ENCODE measurements at regions not wholly inside any gene's neighbourhood (a gene's known extent, or its start where the extent isn't known, plus 50 kb on each side); places are given as distances from the start of the nearest gene placed in this dataset.

GRCh38 chr4:110926841-110927400 lies 304.0 kb upstream of the PITX2 start:
- Histone ChIP-seq H3K4me3 (no peak overlapping the region), H3K27me3 (no peaks in the 10 kb centered on the region), H3K9me3 (replicated peaks in 1 of 3) (no peaks in the 10 kb centered on the region), H3K4me1 (replicated peaks in 1 of 2) (no peaks in the 10 kb centered on the region), H3K36me3 (replicated peaks in 1 of 2) (no peaks in the 10 kb centered on the region), H3K27ac (no peak overlapping the region)
- no peak for DNase-seq
- TF ChIP-seq CTCF (IDR thresholded peaks at IDR 0.05) (no peak), POLR2A (IDR thresholded peaks at IDR 0.05) (no peak)
- intact Hi-C loops (cut with DNase I) = no loop called here
- 43 to 54% (median 47%) methylated on average over 3 of the region's 3 CpGs for WGBS, 4 donors

- Histone ChIP-seq H3K36me3 (replicated peaks in 1 of 2) (no peaks in the 10 kb centered on the region), H3K4me1 (replicated peaks in 1 of 2) (no peaks in the 10 kb centered on the region), H3K4me3 (no peak overlapping the region), H3K27me3 (no peaks in the 10 kb centered on the region), H3K9me3 (replicated peaks in 1 of 3) (no peaks in the 10 kb centered on the region), H3K27ac (no peak overlapping the region)
- TF ChIP-seq CTCF (IDR thresholded peaks at IDR 0.05) = no peak
- TF ChIP-seq POLR2A (IDR thresholded peaks at IDR 0.05) = no peak
- intact Hi-C loops (cut with DNase I) = no loop called here
- 51 to 67% (median 56%) methylated on average over 3 of the region's 3 CpGs for WGBS, 4 donors
- DNase-seq = no peak
Measured at GRCh38 chr4:110933341-110933740, 310.5 kb upstream of the PITX2 start.

GRCh38 chr4:110944501-110944900 lies 321.6 kb upstream of the PITX2 start:
- Histone ChIP-seq H3K4me3 (no peak overlapping the region), H3K9me3 (replicated peaks in 1 of 3) (no peaks in the 10 kb centered on the region), H3K36me3 (replicated peaks in 1 of 2) (no peaks in the 10 kb centered on the region), H3K4me1 (replicated peaks in 1 of 2) (no peaks in the 10 kb centered on the region), H3K27me3 (no peaks in the 10 kb centered on the region), H3K27ac (no peak overlapping the region)
- WGBS, 4 donors = 68 to 79% (median 75%) methylated on average over 3 of the region's 3 CpGs
- intact Hi-C loops (cut with DNase I) = no loop called here
- TF ChIP-seq CTCF (IDR thresholded peaks at IDR 0.05) (no peak), POLR2A (IDR thresholded peaks at IDR 0.05) (no peak)
- DNase-seq = no peak

- intact Hi-C loops (cut with DNase I) = no loop called here
- TF ChIP-seq POLR2A (IDR thresholded peaks at IDR 0.05) (no peak), CTCF (IDR thresholded peaks at IDR 0.05) (no peak)
- no peak for DNase-seq
- H3K4me3 ChIP-seq = no peak overlapping the region
- H3K27me3 ChIP-seq = no peaks in the 10 kb centered on the region
- H3K27ac ChIP-seq = no peak overlapping the region
- H3K9me3 ChIP-seq (replicated peaks in 1 of 3) = no peaks in the 10 kb centered on the region
- H3K36me3 ChIP-seq (replicated peaks in 1 of 2) = no peaks in the 10 kb centered on the region
- H3K4me1 ChIP-seq (replicated peaks in 1 of 2) = no peaks in the 10 kb centered on the region
- 92 to 94% (median 93%) methylated on average over 16 of the region's 16 CpGs for WGBS, 4 donors
Measured at GRCh38 chr4:110945600-110945999, 322.7 kb upstream of the PITX2 start.
